Esophagus muscularis mucosa (tissue), 4 donors: ENCODE measurements at regions not wholly inside any gene's neighbourhood (a gene's known extent, or its start where the extent isn't known, plus 50 kb on each side); places are given as distances from the start of the nearest gene placed in this dataset.

Experiments
- DNase-seq: peaks from one replicate; pipeline ENCODE4 v3.0.0-alpha.2; 2017; ENCODE audit errors: extremely low spot score
- H3K27ac ChIP-seq, 4 donors: fragments of 200-600 bp; sonication (generic); replicated peaks in 1 of 4; 1 replicate in 3 of 4; 2 replicates in 1 of 4; pipeline ENCODE4 v1.5.1; 2016 to 2019; ENCODE audit warnings: mild to moderate bottlenecking in 1 of 4
- H3K27me3 ChIP-seq, 4 donors: fragments of 200-600 bp; sonication (generic); one replicate each; pipeline versions ENCODE4 v1.5.1 to v1.6.0; 2016 to 2019
- H3K36me3 ChIP-seq, 4 donors: fragments of 200-600 bp; sonication (generic); one replicate each; pipeline ENCODE4 v1.5.1; 2016 to 2019
- H3K4me1 ChIP-seq, 4 donors: fragments of 200-600 bp; sonication (generic); one replicate each; pipeline ENCODE4 v1.5.1; 2016 to 2019
- H3K4me3 ChIP-seq, 4 donors: fragments of 200-600 bp; sonication (generic); 1 replicate in 2 of 4; 2 replicates in 2 of 4; pipeline ENCODE4 v1.5.1; 2016 to 2019; ENCODE audit warnings: mild to moderate bottlenecking in 4 of 4, moderate library complexity in 1 of 4
- H3K9me3 ChIP-seq, 4 donors: fragments of 200-600 bp; sonication (generic); 1 replicate in 3 of 4; 2 replicates in 1 of 4; pipeline ENCODE4 v1.5.1; 2016 to 2019
- EP300 ChIP-seq: sonication (generic); formaldehyde crosslinking; IDR thresholded peaks from one replicate; pipeline ENCODE4 v1.6.1; 2017; ENCODE audit warnings: antibody characterized with exemption
- POLR2A ChIP-seq: fragments of 450-650 bp; IDR thresholded peaks from one replicate; pipeline ENCODE4 v1.6.1; 2017; ENCODE audit warnings: antibody characterized with exemption, moderate library complexity, mild to moderate bottlenecking, low read depth
- POLR2AphosphoS5 ChIP-seq, 2 donors: sonication (generic); formaldehyde crosslinking; IDR thresholded peaks; one replicate each; pipeline ENCODE4 v1.6.1; 2017; ENCODE audit warnings: antibody characterized with exemption in 2 of 2
- WGBS: methylation state at CpG from one replicate; pipeline ENCODE4 v1.1.5; 2018; 5-methylcytosine and 5-hydroxymethylcytosine counted together
- intact Hi-C: fragments of 100-400 bp; cut with DNase I; formaldehyde crosslinking; loops from one replicate; pipeline ENCODE4 v1.15.1; 2023
- TF ChIP-seq, protein P1 (sequence below), 3 experiments: fragments of 200-600 bp in 2 of 3; fragments of 450-650 bp in 1 of 3; sonication (generic) in 2 of 3; IDR thresholded peaks; one replicate each; pipeline ENCODE4 v1.5.1; 2017 to 2019; ENCODE audit warnings: antibody characterized with exemption in 3 of 3, mild to moderate bottlenecking in 2 of 3, moderate library complexity in 1 of 3

DNA sequence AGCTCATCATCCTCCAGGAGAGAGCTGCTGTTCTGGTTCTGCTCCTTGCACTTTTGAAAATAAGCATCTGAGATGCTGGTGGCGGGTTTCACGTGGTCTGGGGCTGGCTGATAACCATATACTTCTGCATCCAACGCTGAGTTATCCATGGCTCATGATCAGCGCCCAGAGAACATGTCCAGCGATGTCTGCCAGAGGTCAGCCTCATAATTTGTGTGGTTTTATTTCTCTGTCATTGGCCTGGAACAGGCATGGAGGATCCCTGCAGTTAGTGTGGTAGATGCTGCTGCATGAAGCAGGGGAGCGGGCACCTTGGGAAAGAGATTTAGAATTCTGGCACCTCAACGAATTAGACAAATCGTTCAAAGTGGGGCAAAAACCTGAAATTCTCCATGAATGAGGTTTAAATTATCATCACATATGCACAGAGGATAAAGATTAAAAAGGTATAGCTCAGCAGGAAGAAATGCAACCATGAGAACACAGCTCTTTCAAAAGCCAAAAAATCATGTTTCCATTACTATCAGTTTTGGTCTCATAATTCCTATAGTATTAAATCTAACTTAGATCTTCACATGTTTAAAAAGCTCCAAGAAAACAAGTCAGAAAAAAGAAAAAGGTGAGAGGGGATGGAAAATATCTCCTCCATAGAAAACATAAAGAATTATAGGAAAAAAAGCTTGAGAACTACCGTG, 157.2 kb downstream of the SOD2 start:
- H3K36me3 ChIP-seq: no peaks in the 10 kb centered on the region
- no peak overlapping the region for H3K27ac ChIP-seq
- peaks cover 0 to 9% (median 2%) of the 10 kb centered on the region in 4 donors for H3K4me1 ChIP-seq
- TF ChIP-seq POLR2A (no peak), EP300 (no peak), POLR2AphosphoS5 (IDR thresholded peaks at IDR 0.05) (no peak)
- TF ChIP-seq, protein P1, sequence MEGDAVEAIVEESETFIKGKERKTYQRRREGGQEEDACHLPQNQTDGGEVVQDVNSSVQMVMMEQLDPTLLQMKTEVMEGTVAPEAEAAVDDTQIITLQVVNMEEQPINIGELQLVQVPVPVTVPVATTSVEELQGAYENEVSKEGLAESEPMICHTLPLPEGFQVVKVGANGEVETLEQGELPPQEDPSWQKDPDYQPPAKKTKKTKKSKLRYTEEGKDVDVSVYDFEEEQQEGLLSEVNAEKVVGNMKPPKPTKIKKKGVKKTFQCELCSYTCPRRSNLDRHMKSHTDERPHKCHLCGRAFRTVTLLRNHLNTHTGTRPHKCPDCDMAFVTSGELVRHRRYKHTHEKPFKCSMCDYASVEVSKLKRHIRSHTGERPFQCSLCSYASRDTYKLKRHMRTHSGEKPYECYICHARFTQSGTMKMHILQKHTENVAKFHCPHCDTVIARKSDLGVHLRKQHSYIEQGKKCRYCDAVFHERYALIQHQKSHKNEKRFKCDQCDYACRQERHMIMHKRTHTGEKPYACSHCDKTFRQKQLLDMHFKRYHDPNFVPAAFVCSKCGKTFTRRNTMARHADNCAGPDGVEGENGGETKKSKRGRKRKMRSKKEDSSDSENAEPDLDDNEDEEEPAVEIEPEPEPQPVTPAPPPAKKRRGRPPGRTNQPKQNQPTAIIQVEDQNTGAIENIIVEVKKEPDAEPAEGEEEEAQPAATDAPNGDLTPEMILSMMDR (IDR thresholded peaks at IDR 0.05): no peak
- peak; percentile 83 for DNase-seq
- H3K9me3 ChIP-seq: no peaks in the 10 kb centered on the region
- H3K27me3 ChIP-seq: no peaks in the 10 kb centered on the region
- intact Hi-C loops: no loop called here
- no peak overlapping the region for H3K4me3 ChIP-seq
- WGBS: 93% methylated on average over 7 of the region's 9 CpGs

DNA sequence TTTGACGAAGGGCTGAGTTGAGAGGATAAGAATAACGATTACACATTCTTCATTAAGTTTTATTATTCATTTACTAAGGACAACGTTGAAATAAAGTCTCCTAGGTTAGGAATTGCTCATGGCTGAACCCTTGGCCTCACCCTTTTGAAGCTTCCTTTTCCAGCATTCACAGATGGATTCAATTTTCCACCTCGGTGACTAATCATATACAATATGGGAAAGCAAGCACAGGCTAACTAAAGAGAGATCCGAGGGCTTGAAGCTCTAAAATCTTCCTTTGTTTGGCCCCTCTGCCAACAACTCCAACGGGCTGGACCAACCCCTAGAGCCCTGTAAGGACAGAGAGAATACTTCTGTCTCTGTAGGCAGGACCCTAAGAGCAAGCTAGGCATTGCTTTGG, 159.5 kb downstream of the SOD2 start:
- Histone ChIP-seq H3K27ac (no peak overlapping the region), H3K4me3 (no peak overlapping the region), H3K9me3 (no peaks in the 10 kb centered on the region), H3K27me3 (no peaks in the 10 kb centered on the region), H3K4me1 (peaks cover 0 to 31% (median 15%) of the 10 kb centered on the region in 4 donors), H3K36me3 (no peaks in the 10 kb centered on the region)
- TF ChIP-seq EP300 (no peak), POLR2AphosphoS5 (IDR thresholded peaks at IDR 0.05) (no peak), POLR2A (no peak)
- TF ChIP-seq, protein P1 (IDR thresholded peaks at IDR 0.05): no peak
- intact Hi-C loops: no loop called here
- no peak for DNase-seq
- 51% methylated on average over 6 of the region's 6 CpGs for WGBS

DNA sequence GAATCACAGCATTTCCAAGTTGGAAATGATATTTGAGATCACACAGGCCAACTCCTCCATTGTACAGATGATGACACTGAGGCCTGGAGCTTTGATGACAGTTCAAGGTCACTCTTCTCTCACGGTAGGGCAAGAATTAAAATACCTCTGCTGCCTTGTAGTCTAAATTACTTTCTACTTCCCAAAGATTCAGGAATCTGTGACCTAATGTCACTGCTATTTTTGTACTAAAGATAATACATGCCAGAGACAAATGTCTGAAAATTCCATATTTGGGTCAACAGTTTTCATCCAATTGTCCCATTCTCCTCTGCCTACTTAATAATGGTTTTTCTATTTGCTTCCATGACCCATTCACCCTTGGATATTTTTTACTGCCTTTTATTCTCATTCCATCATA, 160.0 kb downstream of the SOD2 start:
- DNase-seq: no peak
- Histone ChIP-seq H3K36me3 (no peaks in the 10 kb centered on the region), H3K4me3 (no peak overlapping the region), H3K9me3 (no peaks in the 10 kb centered on the region), H3K27me3 (no peaks in the 10 kb centered on the region), H3K4me1 (peaks cover 0 to 31% (median 15%) of the 10 kb centered on the region in 4 donors), H3K27ac (no peak overlapping the region)
- 56% methylated on average over 1 of the region's 1 CpG for WGBS
- intact Hi-C loops: no loop called here
- no peak for TF ChIP-seq EP300
- no peak for TF ChIP-seq POLR2AphosphoS5 (IDR thresholded peaks at IDR 0.05)
- TF ChIP-seq, protein P1 (IDR thresholded peaks at IDR 0.05): no peak
- TF ChIP-seq POLR2A: no peak

DNA sequence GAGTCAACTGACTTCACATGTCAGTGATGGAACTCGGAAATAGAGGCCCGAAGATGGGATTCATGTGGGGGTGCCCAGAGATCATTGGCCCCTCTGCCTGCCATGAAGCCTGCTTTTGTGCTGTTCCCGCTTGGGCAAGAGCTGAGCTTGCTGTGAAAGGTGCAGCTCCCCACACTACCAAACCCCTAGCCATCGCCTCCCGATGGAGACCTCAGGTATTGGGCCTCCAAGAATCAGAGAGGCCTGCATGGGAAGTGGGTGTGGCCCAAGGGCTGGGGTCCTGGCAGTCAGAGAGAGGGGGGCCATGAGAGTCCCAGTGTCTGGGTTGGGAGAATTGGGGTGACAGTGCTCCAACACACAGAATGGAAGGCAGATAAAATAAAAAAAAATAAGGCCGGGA, 160.9 kb downstream of the SOD2 start:
- Histone ChIP-seq H3K4me3 (no peak overlapping the region), H3K4me1 (peaks cover 0 to 31% (median 15%) of the 10 kb centered on the region in 4 donors), H3K27me3 (no peaks in the 10 kb centered on the region), H3K9me3 (no peaks in the 10 kb centered on the region), H3K36me3 (no peaks in the 10 kb centered on the region), H3K27ac (no peak overlapping the region)
- TF ChIP-seq, protein P1 (IDR thresholded peaks at IDR 0.05): no peak
- TF ChIP-seq POLR2A: no peak
- no peak for TF ChIP-seq EP300
- TF ChIP-seq POLR2AphosphoS5 (IDR thresholded peaks at IDR 0.05): no peak
- WGBS: 92% methylated on average over 6 of the region's 6 CpGs
- DNase-seq: no peak
- intact Hi-C loops: no loop called here

DNA sequence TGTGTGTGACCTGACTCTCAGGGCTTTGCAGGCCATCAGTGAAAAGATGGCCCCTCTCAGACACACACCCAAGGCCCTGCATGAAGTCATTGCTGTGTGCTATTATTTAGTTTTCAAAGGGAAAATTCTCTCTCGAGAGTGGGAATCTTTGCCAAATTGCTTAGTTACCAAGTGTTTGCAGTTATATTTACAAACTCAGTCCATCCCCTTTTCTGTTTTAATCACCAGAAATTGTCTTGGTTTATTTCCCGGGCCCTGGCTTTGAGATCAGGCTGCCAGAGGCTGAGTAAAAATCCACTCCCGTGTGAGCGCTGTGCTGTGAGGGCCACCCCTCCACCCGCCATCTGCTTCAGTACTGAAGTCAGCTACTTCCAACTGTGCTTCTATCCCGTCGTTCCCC, 163.1 kb downstream of the SOD2 start:
- 38% methylated on average over 7 of the region's 7 CpGs for WGBS
- peak; percentile 84 for DNase-seq
- H3K27ac ChIP-seq: peak overlapping the region in 1 of 4 donors; percentile 5
- intact Hi-C loops: no loop called here
- no peaks in the 10 kb centered on the region for H3K36me3 ChIP-seq
- H3K9me3 ChIP-seq: no peaks in the 10 kb centered on the region
- no peaks in the 10 kb centered on the region for H3K27me3 ChIP-seq
- H3K4me1 ChIP-seq: peaks cover 0 to 34% (median 16%) of the 10 kb centered on the region in 4 donors
- TF ChIP-seq POLR2AphosphoS5 (IDR thresholded peaks at IDR 0.05): no peak
- TF ChIP-seq EP300: no peak
- no peak for TF ChIP-seq POLR2A
- TF ChIP-seq, protein P1 (IDR thresholded peaks at IDR 0.05): no peak
- no peak overlapping the region for H3K4me3 ChIP-seq
